GM23338 (cell line): ENCODE measurements at regions not wholly inside any gene's neighbourhood (a gene's known extent, or its start where the extent isn't known, plus 50 kb on each side); places are given as distances from the start of the nearest gene placed in this dataset.

Experiments used
- ATAC-seq: fragments of 200-7000 bp; cut with Tn5 transposase; 3 replicates; pipeline ENCODE4 v1.9.1; 2020
- DNase-seq: peaks from one replicate; pipeline ENCODE4 v3.0.0-alpha.2; 2015; ENCODE audit warnings: low spot score
- H2AFZ ChIP-seq: fragments of 200-600 bp; sonication (generic); 2 replicates; pipeline ENCODE4 v1.8.0; 2016; ENCODE audit warnings: antibody characterized with exemption, mild to moderate bottlenecking, moderate library complexity
- H3F3A ChIP-seq: fragments of 200-600 bp; sonication (generic); replicated peaks from 2 replicates; pipeline ENCODE4 v1.8.0; 2017; ENCODE audit warnings: antibody characterized with exemption, mixed run types, low read depth
- H3K27ac ChIP-seq: fragments of 200-600 bp; sonication (generic); 2 replicates; pipeline ENCODE4 v1.6.1; 2016; ENCODE audit warnings: low read depth
- H3K27me3 ChIP-seq: fragments of 200-600 bp; sonication (generic); 2 replicates; pipeline ENCODE4 v1.8.0; 2016; ENCODE audit warnings: mild to moderate bottlenecking, mixed run types, moderate library complexity; ENCODE audit not compliant: insufficient read depth
- H3K36me3 ChIP-seq: fragments of 200-600 bp; sonication (generic); 2 replicates; pipeline ENCODE4 v1.8.0; 2016; ENCODE audit warnings: mild to moderate bottlenecking; ENCODE audit not compliant: insufficient read depth
- H3K4me1 ChIP-seq: fragments of 200-600 bp; sonication (generic); 2 replicates; pipeline ENCODE4 v1.8.0; 2016; ENCODE audit warnings: mild to moderate bottlenecking, moderate library complexity; ENCODE audit not compliant: insufficient read depth
- H3K4me2 ChIP-seq: fragments of 200-600 bp; sonication (generic); 2 replicates; pipeline ENCODE4 v1.7.1; 2017; ENCODE audit warnings: mixed run types
- H3K4me3 ChIP-seq: fragments of 200-600 bp; sonication (generic); 2 replicates; pipeline ENCODE4 v1.6.1; 2016; ENCODE audit warnings: mixed run types
- H3K79me2 ChIP-seq: fragments of 200-600 bp; sonication (generic); replicated peaks from 2 replicates; pipeline ENCODE4 v1.8.0; 2017; ENCODE audit warnings: mild to moderate bottlenecking; ENCODE audit not compliant: insufficient read depth
- H3K9me2 ChIP-seq: fragments of 200-600 bp; sonication (generic); 2 replicates; pipeline ENCODE4 v1.8.0; 2017; ENCODE audit not compliant: insufficient read depth
- H4K20me1 ChIP-seq: fragments of 200-600 bp; sonication (generic); replicated peaks from 2 replicates; pipeline ENCODE4 v1.8.0; 2017; ENCODE audit warnings: mild to moderate bottlenecking; ENCODE audit not compliant: insufficient read depth
- H3K27ac Mint-ChIP-seq: 2 replicates; pipeline ENCODE4 v1.8.0; 2020; ENCODE audit warnings: inconsistent platforms, mild to moderate bottlenecking, moderate library complexity, mixed read lengths
- H3K27me3 Mint-ChIP-seq: 3 replicates; pipeline ENCODE4 v1.8.0; 2022; ENCODE audit warnings: low read depth, mild to moderate bottlenecking, moderate library complexity, mixed read lengths, inconsistent platforms; ENCODE audit not compliant: insufficient read depth, poor library complexity
- H3K36me3 Mint-ChIP-seq: 3 replicates; pipeline ENCODE4 v1.8.0; 2021; ENCODE audit warnings: low read depth, mild to moderate bottlenecking, inconsistent platforms, moderate library complexity, mixed read lengths
- H3K4me1 Mint-ChIP-seq: 3 replicates; pipeline ENCODE4 v1.8.0; 2020; ENCODE audit warnings: mild to moderate bottlenecking, inconsistent platforms, mixed read lengths
- H3K4me3 Mint-ChIP-seq: 3 replicates; pipeline ENCODE4 v1.8.0; 2021; ENCODE audit warnings: moderate library complexity, mild to moderate bottlenecking, inconsistent platforms, mixed read lengths
- H3K9me3 Mint-ChIP-seq: 3 replicates; pipeline ENCODE4 v1.8.0; 2020; ENCODE audit warnings: moderate library complexity, mild to moderate bottlenecking, inconsistent platforms, mixed read lengths
- CREB1 ChIP-seq: fragments of 250-450 bp; sonication (Bioruptor Pico); IDR thresholded peaks from 2 replicates; pipeline ENCODE4 v1.5.0; 2020; ENCODE audit warnings: low read depth, mild to moderate bottlenecking, moderate library complexity
- EZH2 ChIP-seq: fragments of 200-600 bp; sonication (generic); IDR thresholded peaks from one replicate; pipeline ENCODE4 v1.8.0; 2017; ENCODE audit warnings: antibody characterized with exemption, mild to moderate bottlenecking, low read depth; ENCODE audit not compliant: unreplicated experiment
- EZH2phosphoT487 ChIP-seq: fragments of 200-600 bp; sonication (generic); IDR thresholded peaks from one replicate; pipeline ENCODE4 v1.8.1; 2018; ENCODE audit warnings: antibody characterized with exemption; ENCODE audit not compliant: unreplicated experiment
- JUNB ChIP-seq: IDR thresholded peaks from one replicate; pipeline ENCODE4 v1.6.1; 2016; ENCODE audit warnings: antibody characterized with exemption; ENCODE audit not compliant: unreplicated experiment
- NANOG ChIP-seq: IDR thresholded peaks from 2 replicates; pipeline ENCODE4 v1.6.1; 2016; ENCODE audit warnings: antibody characterized with exemption, borderline replicate concordance
- POLR2AphosphoS5 ChIP-seq: IDR thresholded peaks from 2 replicates; pipeline ENCODE4 v1.6.1; 2016; ENCODE audit warnings: antibody characterized with exemption, low read depth
- STAT1 ChIP-seq: IDR thresholded peaks from one replicate; pipeline ENCODE4 v1.6.1; 2016; ENCODE audit warnings: antibody characterized with exemption; ENCODE audit not compliant: unreplicated experiment
- ZNF114 ChIP-seq: fragments of 250-450 bp; sonication (Bioruptor Pico); IDR thresholded peaks from 2 replicates; pipeline ENCODE4 v1.5.0; 2020; ENCODE audit warnings: mild to moderate bottlenecking, moderate library complexity
- ZNF331 ChIP-seq: fragments of 250-450 bp; sonication (Bioruptor Pico); IDR thresholded peaks from 2 replicates; pipeline ENCODE4 v1.5.0; 2020; ENCODE audit warnings: low read depth, mild to moderate bottlenecking, moderate library complexity
- TF ChIP-seq, protein P1 (sequence below): fragments of 250-450 bp; sonication (Bioruptor Pico); IDR thresholded peaks from 2 replicates; pipeline ENCODE4 v1.5.0; 2020; ENCODE audit warnings: mild to moderate bottlenecking, moderate library complexity
- TF ChIP-seq, protein P2 (sequence below), 2 experiments: fragments of 200-600 bp in 1 of 2; sonication (generic) in 1 of 2; conservative IDR thresholded peaks; 2 replicates each; pipeline versions ENCODE4 v1.5.1 to v1.6.1; 2016 to 2017; ENCODE audit warnings: antibody characterized with exemption in 2 of 2, low read depth in 2 of 2, mild to moderate bottlenecking in 2 of 2, moderate library complexity in 1 of 2
- TF ChIP-seq, protein P3 (sequence below): IDR thresholded peaks from one replicate; pipeline ENCODE4 v1.6.1; 2018; ENCODE audit warnings: antibody characterized with exemption; ENCODE audit not compliant: unreplicated experiment
- TF ChIP-seq, protein P4 (sequence below): IDR thresholded peaks from 2 replicates; pipeline ENCODE4 v1.6.1; 2016; ENCODE audit warnings: antibody characterized with exemption

DNA sequence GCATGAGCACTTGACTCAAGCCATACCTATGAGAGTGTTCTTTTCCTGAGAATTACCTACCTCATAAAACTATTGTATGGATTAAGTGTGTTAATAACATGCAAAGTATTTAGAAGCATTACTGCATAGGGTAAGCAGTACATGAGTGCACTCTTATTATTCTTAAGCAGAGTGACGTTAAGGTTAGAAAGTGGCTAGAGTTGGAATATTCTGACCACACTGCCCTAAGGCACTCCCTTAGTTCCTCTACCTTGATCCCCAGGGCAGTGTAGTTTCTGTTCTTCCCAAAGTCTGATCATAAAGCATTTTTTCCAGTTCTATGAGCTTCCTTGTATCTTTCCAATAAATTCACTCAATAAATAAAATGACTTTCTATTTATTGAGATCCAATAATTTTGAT lies 189.2 kb downstream of the PCSK1 start:
- H3K9me3 Mint-ChIP-seq: no peaks in the 10 kb centered on the region; the same call in 2 of the 3 replicates
- H3K27me3 ChIP-seq: no peaks in the 10 kb centered on the region
- no peak for DNase-seq
- no peaks in the 10 kb centered on the region for H3K9me2 ChIP-seq
- peaks cover 4% of the 10 kb centered on the region; the same call in 2 of the 3 replicates for H3K4me1 Mint-ChIP-seq
- no peak overlapping the region for H2AFZ ChIP-seq
- TF ChIP-seq, protein P1, sequence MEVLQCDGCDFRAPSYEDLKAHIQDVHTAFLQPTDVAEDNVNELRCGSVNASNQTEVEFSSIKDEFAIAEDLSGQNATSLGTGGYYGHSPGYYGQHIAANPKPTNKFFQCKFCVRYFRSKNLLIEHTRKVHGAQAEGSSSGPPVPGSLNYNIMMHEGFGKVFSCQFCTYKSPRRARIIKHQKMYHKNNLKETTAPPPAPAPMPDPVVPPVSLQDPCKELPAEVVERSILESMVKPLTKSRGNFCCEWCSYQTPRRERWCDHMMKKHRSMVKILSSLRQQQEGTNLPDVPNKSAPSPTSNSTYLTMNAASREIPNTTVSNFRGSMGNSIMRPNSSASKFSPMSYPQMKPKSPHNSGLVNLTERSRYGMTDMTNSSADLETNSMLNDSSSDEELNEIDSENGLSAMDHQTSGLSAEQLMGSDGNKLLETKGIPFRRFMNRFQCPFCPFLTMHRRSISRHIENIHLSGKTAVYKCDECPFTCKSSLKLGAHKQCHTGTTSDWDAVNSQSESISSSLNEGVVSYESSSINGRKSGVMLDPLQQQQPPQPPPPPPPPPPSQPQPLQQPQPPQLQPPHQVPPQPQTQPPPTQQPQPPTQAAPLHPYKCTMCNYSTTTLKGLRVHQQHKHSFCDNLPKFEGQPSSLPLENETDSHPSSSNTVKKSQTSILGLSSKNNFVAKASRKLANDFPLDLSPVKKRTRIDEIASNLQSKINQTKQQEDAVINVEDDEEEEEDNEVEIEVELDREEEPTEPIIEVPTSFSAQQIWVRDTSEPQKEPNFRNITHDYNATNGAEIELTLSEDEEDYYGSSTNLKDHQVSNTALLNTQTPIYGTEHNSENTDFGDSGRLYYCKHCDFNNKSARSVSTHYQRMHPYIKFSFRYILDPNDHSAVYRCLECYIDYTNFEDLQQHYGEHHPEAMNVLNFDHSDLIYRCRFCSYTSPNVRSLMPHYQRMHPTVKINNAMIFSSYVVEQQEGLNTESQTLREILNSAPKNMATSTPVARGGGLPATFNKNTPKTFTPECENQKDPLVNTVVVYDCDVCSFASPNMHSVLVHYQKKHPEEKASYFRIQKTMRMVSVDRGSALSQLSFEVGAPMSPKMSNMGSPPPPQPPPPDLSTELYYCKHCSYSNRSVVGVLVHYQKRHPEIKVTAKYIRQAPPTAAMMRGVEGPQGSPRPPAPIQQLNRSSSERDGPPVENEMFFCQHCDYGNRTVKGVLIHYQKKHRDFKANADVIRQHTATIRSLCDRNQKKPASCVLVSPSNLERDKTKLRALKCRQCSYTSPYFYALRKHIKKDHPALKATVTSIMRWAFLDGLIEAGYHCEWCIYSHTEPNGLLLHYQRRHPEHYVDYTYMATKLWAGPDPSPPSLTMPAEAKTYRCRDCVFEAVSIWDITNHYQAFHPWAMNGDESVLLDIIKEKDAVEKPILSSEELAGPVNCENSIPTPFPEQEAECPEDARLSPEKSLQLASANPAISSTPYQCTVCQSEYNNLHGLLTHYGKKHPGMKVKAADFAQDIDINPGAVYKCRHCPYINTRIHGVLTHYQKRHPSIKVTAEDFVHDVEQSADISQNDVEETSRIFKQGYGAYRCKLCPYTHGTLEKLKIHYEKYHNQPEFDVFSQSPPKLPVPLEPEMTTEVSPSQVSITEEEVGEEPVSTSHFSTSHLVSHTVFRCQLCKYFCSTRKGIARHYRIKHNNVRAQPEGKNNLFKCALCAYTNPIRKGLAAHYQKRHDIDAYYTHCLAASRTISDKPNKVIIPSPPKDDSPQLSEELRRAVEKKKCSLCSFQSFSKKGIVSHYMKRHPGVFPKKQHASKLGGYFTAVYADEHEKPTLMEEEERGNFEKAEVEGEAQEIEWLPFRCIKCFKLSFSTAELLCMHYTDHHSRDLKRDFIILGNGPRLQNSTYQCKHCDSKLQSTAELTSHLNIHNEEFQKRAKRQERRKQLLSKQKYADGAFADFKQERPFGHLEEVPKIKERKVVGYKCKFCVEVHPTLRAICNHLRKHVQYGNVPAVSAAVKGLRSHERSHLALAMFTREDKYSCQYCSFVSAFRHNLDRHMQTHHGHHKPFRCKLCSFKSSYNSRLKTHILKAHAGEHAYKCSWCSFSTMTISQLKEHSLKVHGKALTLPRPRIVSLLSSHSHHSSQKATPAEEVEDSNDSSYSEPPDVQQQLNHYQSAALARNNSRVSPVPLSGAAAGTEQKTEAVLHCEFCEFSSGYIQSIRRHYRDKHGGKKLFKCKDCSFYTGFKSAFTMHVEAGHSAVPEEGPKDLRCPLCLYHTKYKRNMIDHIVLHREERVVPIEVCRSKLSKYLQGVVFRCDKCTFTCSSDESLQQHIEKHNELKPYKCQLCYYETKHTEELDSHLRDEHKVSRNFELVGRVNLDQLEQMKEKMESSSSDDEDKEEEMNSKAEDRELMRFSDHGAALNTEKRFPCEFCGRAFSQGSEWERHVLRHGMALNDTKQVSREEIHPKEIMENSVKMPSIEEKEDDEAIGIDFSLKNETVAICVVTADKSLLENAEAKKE (CRISPR knock-in tag): no peak
- TF ChIP-seq CREB1 (CRISPR knock-in tag): no peak
- no peak for TF ChIP-seq ZNF114 (CRISPR knock-in tag)
- TF ChIP-seq JUNB: no peak
- TF ChIP-seq, protein P2, sequence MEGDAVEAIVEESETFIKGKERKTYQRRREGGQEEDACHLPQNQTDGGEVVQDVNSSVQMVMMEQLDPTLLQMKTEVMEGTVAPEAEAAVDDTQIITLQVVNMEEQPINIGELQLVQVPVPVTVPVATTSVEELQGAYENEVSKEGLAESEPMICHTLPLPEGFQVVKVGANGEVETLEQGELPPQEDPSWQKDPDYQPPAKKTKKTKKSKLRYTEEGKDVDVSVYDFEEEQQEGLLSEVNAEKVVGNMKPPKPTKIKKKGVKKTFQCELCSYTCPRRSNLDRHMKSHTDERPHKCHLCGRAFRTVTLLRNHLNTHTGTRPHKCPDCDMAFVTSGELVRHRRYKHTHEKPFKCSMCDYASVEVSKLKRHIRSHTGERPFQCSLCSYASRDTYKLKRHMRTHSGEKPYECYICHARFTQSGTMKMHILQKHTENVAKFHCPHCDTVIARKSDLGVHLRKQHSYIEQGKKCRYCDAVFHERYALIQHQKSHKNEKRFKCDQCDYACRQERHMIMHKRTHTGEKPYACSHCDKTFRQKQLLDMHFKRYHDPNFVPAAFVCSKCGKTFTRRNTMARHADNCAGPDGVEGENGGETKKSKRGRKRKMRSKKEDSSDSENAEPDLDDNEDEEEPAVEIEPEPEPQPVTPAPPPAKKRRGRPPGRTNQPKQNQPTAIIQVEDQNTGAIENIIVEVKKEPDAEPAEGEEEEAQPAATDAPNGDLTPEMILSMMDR (conservative IDR thresholded peaks at IDR 0.05; ENCODE audit: low read depth in 2 of 2): no peak
- no peak for TF ChIP-seq ZNF331
- TF ChIP-seq EZH2: no peak
- TF ChIP-seq STAT1: no peak
- no peak for TF ChIP-seq NANOG
- TF ChIP-seq, protein P3, sequence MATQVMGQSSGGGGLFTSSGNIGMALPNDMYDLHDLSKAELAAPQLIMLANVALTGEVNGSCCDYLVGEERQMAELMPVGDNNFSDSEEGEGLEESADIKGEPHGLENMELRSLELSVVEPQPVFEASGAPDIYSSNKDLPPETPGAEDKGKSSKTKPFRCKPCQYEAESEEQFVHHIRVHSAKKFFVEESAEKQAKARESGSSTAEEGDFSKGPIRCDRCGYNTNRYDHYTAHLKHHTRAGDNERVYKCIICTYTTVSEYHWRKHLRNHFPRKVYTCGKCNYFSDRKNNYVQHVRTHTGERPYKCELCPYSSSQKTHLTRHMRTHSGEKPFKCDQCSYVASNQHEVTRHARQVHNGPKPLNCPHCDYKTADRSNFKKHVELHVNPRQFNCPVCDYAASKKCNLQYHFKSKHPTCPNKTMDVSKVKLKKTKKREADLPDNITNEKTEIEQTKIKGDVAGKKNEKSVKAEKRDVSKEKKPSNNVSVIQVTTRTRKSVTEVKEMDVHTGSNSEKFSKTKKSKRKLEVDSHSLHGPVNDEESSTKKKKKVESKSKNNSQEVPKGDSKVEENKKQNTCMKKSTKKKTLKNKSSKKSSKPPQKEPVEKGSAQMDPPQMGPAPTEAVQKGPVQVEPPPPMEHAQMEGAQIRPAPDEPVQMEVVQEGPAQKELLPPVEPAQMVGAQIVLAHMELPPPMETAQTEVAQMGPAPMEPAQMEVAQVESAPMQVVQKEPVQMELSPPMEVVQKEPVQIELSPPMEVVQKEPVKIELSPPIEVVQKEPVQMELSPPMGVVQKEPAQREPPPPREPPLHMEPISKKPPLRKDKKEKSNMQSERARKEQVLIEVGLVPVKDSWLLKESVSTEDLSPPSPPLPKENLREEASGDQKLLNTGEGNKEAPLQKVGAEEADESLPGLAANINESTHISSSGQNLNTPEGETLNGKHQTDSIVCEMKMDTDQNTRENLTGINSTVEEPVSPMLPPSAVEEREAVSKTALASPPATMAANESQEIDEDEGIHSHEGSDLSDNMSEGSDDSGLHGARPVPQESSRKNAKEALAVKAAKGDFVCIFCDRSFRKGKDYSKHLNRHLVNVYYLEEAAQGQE: no peak
- TF ChIP-seq POLR2AphosphoS5: no peak
- TF ChIP-seq EZH2phosphoT487: no peak
- TF ChIP-seq, protein P4, sequence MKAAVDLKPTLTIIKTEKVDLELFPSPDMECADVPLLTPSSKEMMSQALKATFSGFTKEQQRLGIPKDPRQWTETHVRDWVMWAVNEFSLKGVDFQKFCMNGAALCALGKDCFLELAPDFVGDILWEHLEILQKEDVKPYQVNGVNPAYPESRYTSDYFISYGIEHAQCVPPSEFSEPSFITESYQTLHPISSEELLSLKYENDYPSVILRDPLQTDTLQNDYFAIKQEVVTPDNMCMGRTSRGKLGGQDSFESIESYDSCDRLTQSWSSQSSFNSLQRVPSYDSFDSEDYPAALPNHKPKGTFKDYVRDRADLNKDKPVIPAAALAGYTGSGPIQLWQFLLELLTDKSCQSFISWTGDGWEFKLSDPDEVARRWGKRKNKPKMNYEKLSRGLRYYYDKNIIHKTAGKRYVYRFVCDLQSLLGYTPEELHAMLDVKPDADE: no peak
- no peaks in the 10 kb centered on the region for H3K36me3 Mint-ChIP-seq
- no peak overlapping the region for H3K4me3 Mint-ChIP-seq
- H3K4me3 ChIP-seq: no peak overlapping the region
- H3K4me2 ChIP-seq: no peak overlapping the region
- H3F3A ChIP-seq: no peaks in the 10 kb centered on the region
- H3K36me3 ChIP-seq: no peaks in the 10 kb centered on the region
- H3K79me2 ChIP-seq: no peaks in the 10 kb centered on the region
- H3K4me1 ChIP-seq: no peaks in the 10 kb centered on the region
- no peak for ATAC-seq
- H3K27ac Mint-ChIP-seq: no peak overlapping the region
- H3K27ac ChIP-seq: no peak overlapping the region
- H3K27me3 Mint-ChIP-seq: no peaks in the 10 kb centered on the region
- no peaks in the 10 kb centered on the region for H4K20me1 ChIP-seq
